ENCODE measurements at regions not wholly inside any gene's neighbourhood (a gene's known extent, or its start where the extent isn't known, plus 50 kb on each side); places are given as distances from the start of the nearest gene placed in this dataset.

DNA sequence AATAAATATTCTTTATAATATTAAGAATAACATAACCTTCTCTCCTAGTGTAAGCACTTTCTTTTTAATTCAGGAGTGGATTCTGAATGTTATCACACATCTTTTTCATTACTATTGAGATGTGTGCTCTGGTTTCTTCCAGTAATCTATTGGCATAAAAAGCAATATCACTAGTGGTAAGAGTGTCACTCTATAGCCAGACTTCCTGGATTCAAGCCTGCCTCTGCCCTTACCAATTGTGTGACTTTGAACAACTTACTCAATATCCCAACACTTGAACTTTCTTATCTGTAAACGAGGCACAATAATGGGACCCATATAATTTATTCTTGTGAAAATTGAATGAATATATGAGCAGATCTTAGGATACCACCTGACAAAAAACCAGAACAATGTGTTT lies 71.0 kb downstream of the SEM1 start:
- POLR2A ChIA-PET: no interaction called here
- no peak for DNase-seq (ENCODE audit: extremely low spot score)
- TF ChIP-seq ARNT (IDR thresholded peaks at IDR 0.05): no peak
- no peak for TF ChIP-seq BHLHE40 (IDR thresholded peaks at IDR 0.05; ENCODE audit: borderline replicate concordance)
- no peak for TF ChIP-seq HDGF (IDR thresholded peaks at IDR 0.05; ENCODE audit: borderline replicate concordance)
- no peak for TF ChIP-seq LEF1 (IDR thresholded peaks at IDR 0.05; ENCODE audit: borderline replicate concordance)
- no peak for TF ChIP-seq L3MBTL2 (conservative IDR thresholded peaks at IDR 0.05)
- TF ChIP-seq FOXM1 (IDR thresholded peaks at IDR 0.05; ENCODE audit: borderline replicate concordance): no peak
- TF ChIP-seq TARDBP (IDR thresholded peaks at IDR 0.05): no peak
- no peak for TF ChIP-seq NFRKB (IDR thresholded peaks at IDR 0.05)
- no peak for TF ChIP-seq SP1 (IDR thresholded peaks at IDR 0.05)
- no peak for TF ChIP-seq ZNF384 (IDR thresholded peaks at IDR 0.05)
- no peak for TF ChIP-seq ELF4 (IDR thresholded peaks at IDR 0.05)
- CTCF ChIA-PET: no interaction called here

DNA sequence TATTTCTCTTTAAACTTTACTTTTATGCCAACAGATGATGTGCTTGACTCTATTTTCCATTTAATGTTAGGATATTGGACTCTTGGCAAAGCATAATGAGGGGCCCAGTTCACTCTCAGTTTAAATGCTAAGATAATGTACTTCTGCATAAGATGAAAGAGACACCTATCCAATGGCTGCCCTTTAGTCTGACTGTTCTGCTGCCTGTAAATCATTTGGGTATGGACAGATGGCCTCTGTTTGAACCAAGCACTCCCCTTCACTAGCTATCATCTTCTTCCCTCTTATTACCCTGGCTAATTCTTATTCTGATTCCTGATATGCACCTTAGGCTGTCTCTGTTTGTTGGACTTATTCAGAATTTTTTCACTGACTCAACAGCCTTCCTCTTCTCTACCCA lies 72.1 kb downstream of the SEM1 start:
- TF ChIP-seq SP1 (IDR thresholded peaks at IDR 0.05) (no peak), ELF4 (IDR thresholded peaks at IDR 0.05) (no peak), FOXK2 (IDR thresholded peaks at IDR 0.05) (no peak), BHLHE40 (IDR thresholded peaks at IDR 0.05; ENCODE audit: borderline replicate concordance) (no peak), LEF1 (IDR thresholded peaks at IDR 0.05; ENCODE audit: borderline replicate concordance) (no peak), ARNT (IDR thresholded peaks at IDR 0.05) (no peak), CTBP1 (IDR thresholded peaks at IDR 0.05; ENCODE audit: borderline replicate concordance) (no peak), L3MBTL2 (conservative IDR thresholded peaks at IDR 0.05) (no peak)
- CTCF ChIA-PET: no interaction called here
- DNase-seq (ENCODE audit: extremely low spot score): no peak
- POLR2A ChIA-PET: no interaction called here

DNA sequence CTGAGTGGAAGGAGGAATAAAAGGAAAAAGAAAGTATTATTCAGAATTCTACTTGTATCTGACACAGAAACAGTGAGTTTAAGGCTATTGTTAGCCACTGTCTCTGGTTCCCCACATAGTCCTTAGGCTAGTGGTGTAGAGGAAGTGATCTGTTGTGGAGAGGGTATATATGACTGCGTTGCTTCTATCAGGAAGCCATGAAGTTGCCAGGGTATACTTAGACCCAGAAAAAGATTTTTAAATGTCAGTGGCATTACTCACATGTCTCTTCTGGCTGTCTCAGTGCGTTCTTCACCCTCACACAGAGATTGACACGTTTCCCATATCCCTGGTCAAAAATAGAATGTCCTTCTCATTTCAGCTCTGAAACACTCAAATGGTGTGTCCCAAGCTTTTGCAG lies 72.7 kb downstream of the SEM1 start:
- no peak for DNase-seq (ENCODE audit: extremely low spot score)
- POLR2A ChIA-PET: no interaction called here
- TF ChIP-seq LEF1 (IDR thresholded peaks at IDR 0.05; ENCODE audit: borderline replicate concordance) (no peak), NFRKB (IDR thresholded peaks at IDR 0.05) (no peak), CTBP1 (IDR thresholded peaks at IDR 0.05; ENCODE audit: borderline replicate concordance) (no peak), FOXA1 (IDR thresholded peaks at IDR 0.05) (no peak), TARDBP (IDR thresholded peaks at IDR 0.05) (no peak), ELF4 (IDR thresholded peaks at IDR 0.05) (no peak), ZNF384 (IDR thresholded peaks at IDR 0.05) (no peak), FOXK2 (IDR thresholded peaks at IDR 0.05) (no peak), ARNT (IDR thresholded peaks at IDR 0.05) (no peak), HDGF (IDR thresholded peaks at IDR 0.05; ENCODE audit: borderline replicate concordance) (no peak), FOXM1 (IDR thresholded peaks at IDR 0.05; ENCODE audit: borderline replicate concordance) (no peak), SUZ12 (IDR thresholded peaks at IDR 0.05) (no peak)
- TF ChIP-seq, protein P1, sequence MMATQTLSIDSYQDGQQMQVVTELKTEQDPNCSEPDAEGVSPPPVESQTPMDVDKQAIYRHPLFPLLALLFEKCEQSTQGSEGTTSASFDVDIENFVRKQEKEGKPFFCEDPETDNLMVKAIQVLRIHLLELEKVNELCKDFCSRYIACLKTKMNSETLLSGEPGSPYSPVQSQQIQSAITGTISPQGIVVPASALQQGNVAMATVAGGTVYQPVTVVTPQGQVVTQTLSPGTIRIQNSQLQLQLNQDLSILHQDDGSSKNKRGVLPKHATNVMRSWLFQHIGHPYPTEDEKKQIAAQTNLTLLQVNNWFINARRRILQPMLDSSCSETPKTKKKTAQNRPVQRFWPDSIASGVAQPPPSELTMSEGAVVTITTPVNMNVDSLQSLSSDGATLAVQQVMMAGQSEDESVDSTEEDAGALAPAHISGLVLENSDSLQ (IDR thresholded peaks at IDR 0.05): no peak
- CTCF ChIA-PET: no interaction called here

DNA sequence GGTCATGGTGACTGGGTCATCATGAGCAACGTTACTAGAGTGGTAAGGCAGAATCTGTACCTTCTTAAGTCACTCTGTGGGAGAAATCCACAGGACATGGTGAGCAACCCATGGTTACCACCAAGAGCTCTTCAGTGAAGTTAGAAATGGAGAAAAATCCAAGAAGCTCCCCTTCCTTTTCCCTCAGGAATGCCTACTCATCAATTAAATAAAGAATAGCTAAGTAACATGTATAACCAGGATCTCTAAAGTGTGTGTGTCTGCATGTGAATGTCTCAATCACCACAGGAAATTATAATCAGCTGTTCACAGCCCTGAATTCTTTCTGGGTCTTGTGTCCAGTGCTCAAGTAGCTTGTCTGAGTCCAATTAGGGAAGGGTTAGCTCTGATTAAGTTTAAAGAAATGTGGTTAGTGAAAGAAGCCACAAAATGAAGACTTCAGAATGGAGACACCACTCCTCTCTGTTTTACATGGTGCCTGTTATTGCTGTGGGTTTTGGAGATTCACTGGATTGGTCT lies 73.2 kb downstream of the SEM1 start:
- TF ChIP-seq BHLHE40 (IDR thresholded peaks at IDR 0.05; ENCODE audit: borderline replicate concordance) (no peak), ZNF384 (IDR thresholded peaks at IDR 0.05) (no peak), SUZ12 (IDR thresholded peaks at IDR 0.05) (no peak), ARNT (IDR thresholded peaks at IDR 0.05) (no peak), LEF1 (IDR thresholded peaks at IDR 0.05; ENCODE audit: borderline replicate concordance) (no peak), HDGF (IDR thresholded peaks at IDR 0.05; ENCODE audit: borderline replicate concordance) (no peak), TARDBP (IDR thresholded peaks at IDR 0.05) (no peak), FOXM1 (IDR thresholded peaks at IDR 0.05; ENCODE audit: borderline replicate concordance) (no peak), FOXK2 (IDR thresholded peaks at IDR 0.05) (no peak), L3MBTL2 (conservative IDR thresholded peaks at IDR 0.05) (no peak), NFRKB (IDR thresholded peaks at IDR 0.05) (no peak), FOXA1 (IDR thresholded peaks at IDR 0.05) (no peak), SP1 (IDR thresholded peaks at IDR 0.05) (no peak)
- TF ChIP-seq, protein P1 (IDR thresholded peaks at IDR 0.05): no peak
- ChIA-PET POLR2A (no interaction called here), CTCF (no interaction called here)
- DNase-seq (ENCODE audit: extremely low spot score): no peak

DNA sequence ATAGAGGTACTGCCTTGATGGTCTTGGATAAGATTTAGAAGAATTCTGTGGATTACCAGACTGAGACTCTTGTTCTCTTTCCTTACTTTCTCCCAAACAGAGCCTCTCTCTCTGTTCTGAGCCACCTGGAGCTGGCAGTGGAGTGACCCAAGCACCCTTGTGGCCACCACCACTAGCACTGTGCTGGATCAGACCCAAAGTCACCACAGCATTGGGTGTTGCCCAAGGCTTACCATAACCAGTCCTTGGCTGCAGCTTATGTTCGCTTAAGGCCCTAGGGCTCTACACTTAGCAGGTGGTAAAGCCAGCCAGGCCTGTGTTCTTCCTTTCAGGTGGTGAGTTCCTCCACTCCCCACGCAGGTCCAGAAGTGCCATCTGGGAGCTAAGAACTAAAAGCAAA lies 79.8 kb downstream of the SEM1 start:
- ChIA-PET CTCF (no interaction called here), POLR2A (no interaction called here)
- no peak for DNase-seq (ENCODE audit: extremely low spot score)
- no peak for TF ChIP-seq CTBP1 (IDR thresholded peaks at IDR 0.05; ENCODE audit: borderline replicate concordance)
- no peak for TF ChIP-seq ZNF384 (IDR thresholded peaks at IDR 0.05)
- no peak for TF ChIP-seq HDGF (IDR thresholded peaks at IDR 0.05; ENCODE audit: borderline replicate concordance)
- TF ChIP-seq LEF1 (IDR thresholded peaks at IDR 0.05; ENCODE audit: borderline replicate concordance): no peak
- TF ChIP-seq FOXA1 (IDR thresholded peaks at IDR 0.05): no peak
- no peak for TF ChIP-seq BHLHE40 (IDR thresholded peaks at IDR 0.05; ENCODE audit: borderline replicate concordance)
- no peak for TF ChIP-seq TARDBP (IDR thresholded peaks at IDR 0.05)
- TF ChIP-seq NFRKB (IDR thresholded peaks at IDR 0.05): no peak
- no peak for TF ChIP-seq L3MBTL2 (conservative IDR thresholded peaks at IDR 0.05)

DNA sequence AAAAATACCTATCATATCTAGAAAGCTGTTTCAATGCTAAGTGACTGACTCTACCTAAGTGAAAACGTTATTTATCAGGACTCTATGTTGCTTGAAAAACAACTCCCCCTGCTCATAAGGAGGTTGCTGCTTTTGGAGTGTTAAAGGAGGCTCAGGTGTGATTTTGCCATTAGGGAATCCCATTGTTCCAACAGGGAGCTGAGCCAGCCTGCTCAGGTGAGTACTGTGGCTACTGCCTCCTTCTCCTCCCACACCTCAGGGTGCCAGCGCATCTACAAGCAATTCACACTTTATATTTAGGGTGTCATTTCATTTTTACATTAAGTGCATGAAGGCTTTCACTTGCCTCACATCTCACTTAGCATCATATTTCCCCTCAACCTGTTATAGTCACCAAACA lies 84.7 kb downstream of the SEM1 start:
- no peak for DNase-seq (ENCODE audit: extremely low spot score)
- POLR2A ChIA-PET: no interaction called here
- CTCF ChIA-PET: no interaction called here
- TF ChIP-seq TARDBP (IDR thresholded peaks at IDR 0.05): no peak
- TF ChIP-seq CTBP1 (IDR thresholded peaks at IDR 0.05; ENCODE audit: borderline replicate concordance): no peak
- TF ChIP-seq BHLHE40 (IDR thresholded peaks at IDR 0.05; ENCODE audit: borderline replicate concordance): no peak
- TF ChIP-seq LEF1 (IDR thresholded peaks at IDR 0.05; ENCODE audit: borderline replicate concordance): no peak
- no peak for TF ChIP-seq ELF4 (IDR thresholded peaks at IDR 0.05)
- no peak for TF ChIP-seq L3MBTL2 (conservative IDR thresholded peaks at IDR 0.05)

DNA sequence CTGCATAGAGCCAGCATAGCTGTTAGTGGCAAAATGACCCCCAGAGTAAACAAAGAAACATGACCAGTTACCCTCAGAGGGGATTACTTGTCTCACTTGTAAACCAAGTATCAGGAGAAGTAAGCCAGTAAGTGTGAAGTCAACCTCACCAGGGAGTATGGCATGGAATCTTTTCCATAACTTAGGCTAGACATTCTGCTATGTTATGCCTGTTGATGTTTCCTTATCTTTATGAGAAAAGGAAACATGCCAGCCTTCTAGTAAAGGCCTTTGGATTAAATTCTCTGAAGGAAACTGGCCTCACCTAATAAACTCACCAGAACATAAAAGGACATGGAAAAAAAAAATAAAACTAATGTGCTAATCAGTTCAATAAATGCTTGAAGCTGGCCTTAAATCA lies 87.7 kb downstream of the SEM1 start:
- peak; percentile 13 for DNase-seq (ENCODE audit: extremely low spot score)
- ChIA-PET POLR2A (interaction anchor here (0.6 kb wide), 1 partner anchor 177 kb away, joined by 4 read pairs; no protein-coding TSS in a partner anchor), CTCF (no interaction called here)
- no peak for TF ChIP-seq FOXK2 (IDR thresholded peaks at IDR 0.05)
- no peak for TF ChIP-seq FOXM1 (IDR thresholded peaks at IDR 0.05; ENCODE audit: borderline replicate concordance)
- TF ChIP-seq ARNT (IDR thresholded peaks at IDR 0.05): 0 out of 2 replicates have a peak, but pooled peaks have one; percentile 40
- peak; percentile 19; the same call in 1 of the 2 replicates for TF ChIP-seq CTBP1 (IDR thresholded peaks at IDR 0.05; ENCODE audit: borderline replicate concordance)
- TF ChIP-seq LEF1 (IDR thresholded peaks at IDR 0.05; ENCODE audit: borderline replicate concordance): no peak
- TF ChIP-seq TARDBP (IDR thresholded peaks at IDR 0.05): no peak
- no peak for TF ChIP-seq ZNF384 (IDR thresholded peaks at IDR 0.05)
- TF ChIP-seq ELF4 (IDR thresholded peaks at IDR 0.05): no peak
- TF ChIP-seq SP1 (IDR thresholded peaks at IDR 0.05): no peak
- no peak for TF ChIP-seq SUZ12 (IDR thresholded peaks at IDR 0.05)
- TF ChIP-seq BHLHE40 (IDR thresholded peaks at IDR 0.05; ENCODE audit: borderline replicate concordance): no peak
- TF ChIP-seq NFRKB (IDR thresholded peaks at IDR 0.05): no peak
- no peak for TF ChIP-seq FOXA1 (IDR thresholded peaks at IDR 0.05)
- TF ChIP-seq HDGF (IDR thresholded peaks at IDR 0.05; ENCODE audit: borderline replicate concordance): no peak
- TF ChIP-seq, protein P1 (IDR thresholded peaks at IDR 0.05): peak; percentile 43; the same call in 1 of the 2 replicates
- TF ChIP-seq L3MBTL2 (conservative IDR thresholded peaks at IDR 0.05): no peak

All from HEK293T (cell line).